ENCODE measurements at regions not wholly inside any gene's neighbourhood (a gene's known extent, or its start where the extent isn't known, plus 50 kb on each side); places are given as distances from the start of the nearest gene placed in this dataset.

- TF ChIP-seq POLR2A (IDR thresholded peaks at IDR 0.05; ENCODE audit: low read depth) (no peak), CTCF (IDR thresholded peaks at IDR 0.05) (no peak), EP300 (IDR thresholded peaks at IDR 0.05) (no peak), POLR2AphosphoS5 (IDR thresholded peaks at IDR 0.05) (no peak)
- intact Hi-C loops (cut with DNase I), result no loop called here
- 87% methylated on average over 11 of the region's 12 CpGs for whole genome bisulfite sequencing
These were observed 272.8 kb upstream of the TCERG1L start for GRCh38 chr10:131584287-131584686.

GRCh38 chr10:131585761-131586160 is 274.2 kb upstream of the TCERG1L start:
- no peaks in the 10 kb centered on the region for H3K9me3 ChIP-seq
- H3K27ac ChIP-seq (replicated peaks in 1 of 4), result no peak overlapping the region
- H3K36me3 ChIP-seq, result no peaks in the 10 kb centered on the region
- intact Hi-C loops (cut with DNase I), result no loop called here
- DNase-seq (ENCODE audit: extremely low spot score), result peak; percentile 64
- no peak for TF ChIP-seq EP300 (IDR thresholded peaks at IDR 0.05)
- no peak for TF ChIP-seq CTCF (IDR thresholded peaks at IDR 0.05)
- TF ChIP-seq POLR2A (IDR thresholded peaks at IDR 0.05; ENCODE audit: low read depth), result no peak
- no peak for TF ChIP-seq POLR2AphosphoS5 (IDR thresholded peaks at IDR 0.05)
- 79% methylated on average over 3 of the region's 3 CpGs for WGBS
- no peaks in the 10 kb centered on the region for H3K4me1 ChIP-seq
- no peak overlapping the region for H3K4me3 ChIP-seq
- H3K27me3 ChIP-seq, result peaks cover 0 to 8% (median 0%) of the 10 kb centered on the region in 4 donors

More at GRCh38 chr10:131584287-131584686, 272.8 kb upstream of the TCERG1L start:
- H3K4me1 ChIP-seq, result no peaks in the 10 kb centered on the region
- H3K36me3 ChIP-seq, result no peaks in the 10 kb centered on the region
- DNase-seq (ENCODE audit: extremely low spot score), result peak; percentile 62
- H3K9me3 ChIP-seq, result no peaks in the 10 kb centered on the region
- H3K27me3 ChIP-seq, result peaks cover 0 to 18% (median 0%) of the 10 kb centered on the region in 4 donors
- H3K27ac ChIP-seq (replicated peaks in 1 of 4), result no peak overlapping the region
- H3K4me3 ChIP-seq, result no peak overlapping the region

- Histone ChIP-seq H3K36me3 (no peaks in the 10 kb centered on the region), H3K4me1 (no peaks in the 10 kb centered on the region), H3K9me3 (peaks cover 0 to 6% (median 0%) of the 10 kb centered on the region in 4 donors), H3K27me3 (peaks cover 0 to 8% (median 0%) of the 10 kb centered on the region in 4 donors), H3K4me3 (no peak overlapping the region), H3K27ac (replicated peaks in 1 of 4) (no peak overlapping the region)
- TF ChIP-seq POLR2AphosphoS5 (IDR thresholded peaks at IDR 0.05), result no peak
- no peak for TF ChIP-seq CTCF (IDR thresholded peaks at IDR 0.05)
- TF ChIP-seq EP300 (IDR thresholded peaks at IDR 0.05), result no peak
- no peak for TF ChIP-seq POLR2A (IDR thresholded peaks at IDR 0.05; ENCODE audit: low read depth)
- WGBS, result 76% methylated on average over 5 of the region's 5 CpGs
- intact Hi-C loops (cut with DNase I), result no loop called here
- DNase-seq (ENCODE audit: extremely low spot score), result peak; percentile 79
These were observed 275.4 kb upstream of the TCERG1L start for GRCh38 chr10:131586958-131587357.

GRCh38 chr10:131587976-131588680 is 276.6 kb upstream of the TCERG1L start:
- no peaks in the 10 kb centered on the region for H3K4me1 ChIP-seq
- no peak overlapping the region for H3K27ac ChIP-seq (replicated peaks in 1 of 4)
- H3K9me3 ChIP-seq, result peaks cover 0 to 8% (median 0%) of the 10 kb centered on the region in 4 donors
- peaks cover 0 to 8% (median 0%) of the 10 kb centered on the region in 4 donors for H3K27me3 ChIP-seq
- WGBS, result 76% methylated on average over 4 of the region's 11 CpGs
- H3K4me3 ChIP-seq, result no peak overlapping the region
- DNase-seq (ENCODE audit: extremely low spot score), result peak; percentile 86
- no peaks in the 10 kb centered on the region for H3K36me3 ChIP-seq
- TF ChIP-seq EP300 (IDR thresholded peaks at IDR 0.05) (no peak), CTCF (IDR thresholded peaks at IDR 0.05) (no peak)
- intact Hi-C loops (cut with DNase I), result no loop called here
